ENCODE measurements at regions not wholly inside any gene's neighbourhood (a gene's known extent, or its start where the extent isn't known, plus 50 kb on each side); places are given as distances from the start of the nearest gene placed in this dataset.
A peak's percentile ranks its signal among the peaks of the same experiment; 100 is the strongest.

DNA sequence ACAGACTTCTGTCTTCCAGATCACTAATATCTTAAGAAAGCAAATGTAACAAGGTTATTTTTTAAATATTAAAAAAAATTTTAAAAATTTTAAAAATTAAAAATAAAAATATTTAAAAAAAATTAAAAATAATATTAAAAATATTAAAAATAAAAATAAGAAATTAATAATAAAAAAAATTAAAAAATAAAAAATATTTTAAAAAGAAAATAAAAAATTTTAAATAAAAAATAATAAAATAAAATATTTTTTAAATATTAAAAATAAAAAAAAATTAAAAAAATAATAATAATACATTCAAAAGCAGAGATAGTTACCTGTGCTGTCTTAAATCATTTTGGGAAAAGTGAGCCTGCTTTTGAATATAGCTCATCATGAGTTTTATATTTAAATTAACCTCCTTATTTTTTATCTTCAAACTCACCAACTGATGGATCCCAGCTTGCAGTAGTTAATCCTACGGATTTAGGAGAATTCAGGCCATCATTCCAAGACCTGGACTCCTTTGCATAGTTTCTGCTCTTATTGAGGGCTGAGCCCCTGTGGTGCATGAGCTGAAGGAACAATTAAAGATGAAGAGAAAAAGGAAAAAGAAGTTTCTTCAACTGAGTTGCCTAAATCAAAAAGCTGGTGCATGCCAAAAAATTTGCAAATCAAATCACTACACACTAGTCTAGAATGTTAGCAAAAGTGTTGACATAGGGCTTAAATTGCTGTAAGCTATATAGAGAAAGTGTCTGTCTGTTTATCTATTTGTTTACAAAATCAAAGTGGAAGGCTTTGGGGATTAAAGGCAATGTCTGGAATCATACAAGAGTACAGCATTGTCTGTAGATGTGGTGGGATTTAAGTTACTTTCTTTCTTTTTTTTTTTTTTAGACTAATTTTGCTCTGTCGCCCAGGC is 50.5 kb upstream of the ZNF438 start:
- no peak for DNase-seq (ENCODE audit: low spot score)

DNA sequence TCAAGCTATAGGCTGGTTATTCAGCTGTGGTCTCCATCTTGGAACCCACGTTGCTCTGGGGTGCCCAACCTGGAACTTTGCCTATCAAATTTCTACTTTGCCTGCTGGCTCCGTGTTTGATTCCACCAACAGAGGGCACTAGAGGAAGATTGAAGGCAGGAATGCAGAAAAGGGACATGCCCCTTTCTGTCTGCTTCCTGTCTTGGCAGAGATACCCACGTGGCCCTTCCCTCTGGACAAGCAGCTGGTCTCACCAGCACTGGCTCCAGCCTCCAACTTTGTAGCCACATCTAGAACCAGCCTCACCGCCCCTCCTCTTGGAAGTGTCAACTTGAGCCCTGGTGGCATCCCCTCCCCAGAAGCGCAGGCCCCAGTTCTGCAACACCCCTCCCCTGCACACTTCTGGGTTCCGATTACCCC is 52.1 kb upstream of the ZNF438 start:
- peak; percentile 47 for DNase-seq (ENCODE audit: low spot score)

DNA sequence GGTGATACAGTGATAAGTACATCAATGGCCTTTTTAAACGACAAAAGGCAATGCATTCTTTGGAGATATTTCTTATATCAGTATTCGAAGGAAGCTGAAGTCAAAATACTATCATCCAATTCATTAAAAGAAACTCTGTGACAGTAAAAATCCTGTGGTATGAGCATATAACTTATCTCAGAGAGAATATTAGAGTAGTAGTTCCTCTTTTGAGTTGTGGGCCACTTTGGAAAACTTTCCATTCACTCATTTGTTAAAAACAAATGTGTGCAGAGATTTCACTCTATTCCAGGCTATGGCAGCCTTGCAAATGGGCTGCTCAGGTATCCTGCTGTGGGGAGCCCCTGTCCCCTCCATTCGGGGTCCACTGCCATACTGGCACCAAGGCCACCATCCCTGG is 55.3 kb upstream of the ZNF438 start:
- no peak for DNase-seq (ENCODE audit: low spot score)

DNA sequence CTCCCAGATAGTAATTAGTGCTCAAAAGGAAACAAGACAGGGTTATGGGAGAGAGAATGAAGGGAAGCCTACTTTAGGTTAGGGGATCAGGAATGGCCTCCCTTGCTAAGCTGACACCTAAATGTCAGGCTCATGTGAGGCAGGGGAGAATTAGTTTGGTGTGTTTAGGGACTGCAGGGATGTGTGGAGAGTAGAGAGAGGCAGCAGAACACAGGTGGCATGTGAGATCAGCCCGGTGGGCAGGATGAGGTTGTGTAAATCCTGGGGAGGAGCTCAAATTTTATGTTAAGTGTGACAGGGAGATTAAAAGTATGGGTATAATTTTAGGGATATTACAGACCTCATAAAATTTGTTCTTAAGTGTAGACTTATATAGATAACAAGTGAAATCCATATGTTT is 56.2 kb upstream of the ZNF438 start:
- no peak for DNase-seq (ENCODE audit: low spot score)

DNA sequence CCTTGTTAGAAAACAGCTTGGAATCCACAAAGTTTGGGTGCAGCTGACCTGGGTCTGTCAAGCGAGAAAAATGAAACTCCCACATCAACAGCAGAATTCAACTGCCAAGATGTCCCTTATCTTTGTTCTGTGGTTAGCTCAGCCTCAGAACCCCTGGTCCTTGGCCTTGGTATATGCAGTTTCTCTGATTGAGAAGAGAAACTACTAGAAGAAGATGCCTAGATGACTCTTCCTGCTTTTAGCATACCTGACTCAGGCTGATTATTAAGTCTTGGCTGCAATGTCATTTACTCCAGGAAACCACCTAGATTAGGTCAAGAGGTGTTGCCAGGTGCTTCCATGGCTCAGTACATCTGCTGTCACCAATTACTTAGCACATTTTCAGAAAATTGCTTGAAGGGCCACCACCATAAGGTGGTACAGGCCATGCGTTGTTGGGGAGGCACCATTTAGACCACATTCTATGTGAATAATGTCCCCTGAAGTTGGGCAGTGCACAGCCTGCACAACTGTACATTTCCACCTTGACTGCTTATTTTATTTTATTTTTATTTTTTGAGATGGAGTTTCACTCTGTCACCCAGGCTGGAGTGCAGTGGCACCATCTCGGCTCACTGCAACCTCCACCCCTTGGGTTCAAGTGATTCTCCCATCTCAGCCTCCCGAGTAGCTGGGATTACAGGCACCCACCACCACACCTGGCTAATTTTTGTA is 59.4 kb upstream of the ZNF438 start:
- peak; percentile 2 for DNase-seq (ENCODE audit: low spot score)

DNA sequence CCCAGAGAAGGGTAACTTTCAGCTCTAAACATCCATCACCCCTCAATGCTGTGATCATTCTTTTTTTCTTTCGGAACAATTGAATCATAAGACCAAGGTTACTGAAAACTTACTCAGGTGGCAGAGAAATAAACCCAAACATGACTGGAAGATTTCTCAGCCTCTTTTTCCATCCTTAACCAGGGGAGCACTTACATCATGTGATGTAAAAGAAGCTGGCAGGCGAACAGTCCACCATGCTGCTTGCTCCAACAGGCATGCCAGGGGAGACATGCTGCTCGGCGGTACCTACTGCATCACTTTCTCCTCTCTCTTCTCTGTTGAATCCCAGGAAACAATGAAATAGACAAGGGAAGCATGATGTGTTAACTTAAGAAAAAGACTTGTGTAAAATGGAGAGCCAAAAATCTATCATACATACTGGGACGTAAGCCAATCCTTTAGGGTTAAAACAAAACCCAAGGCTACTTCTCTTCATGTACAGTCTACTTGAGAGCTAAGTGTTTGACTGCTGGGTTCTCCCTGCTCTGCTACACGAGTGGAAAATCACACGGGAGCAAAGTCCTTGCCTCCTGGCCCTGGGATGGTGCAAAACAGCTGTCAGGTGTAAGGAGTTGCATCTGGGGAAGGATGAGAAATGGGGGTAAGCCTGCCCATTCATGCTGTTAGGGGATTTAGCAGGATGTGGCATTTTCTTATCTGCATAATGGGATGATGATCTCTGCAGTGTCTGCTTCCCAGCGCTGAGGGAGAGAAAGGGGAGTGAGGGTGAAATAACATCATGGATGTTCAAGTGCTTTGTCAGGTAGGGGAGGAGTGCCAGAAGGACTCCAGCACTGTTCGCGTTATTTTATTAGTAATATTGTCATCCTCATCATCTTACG is 64.3 kb upstream of the ZNF438 start:
- DNase-seq (ENCODE audit: low spot score): no peak

DNA sequence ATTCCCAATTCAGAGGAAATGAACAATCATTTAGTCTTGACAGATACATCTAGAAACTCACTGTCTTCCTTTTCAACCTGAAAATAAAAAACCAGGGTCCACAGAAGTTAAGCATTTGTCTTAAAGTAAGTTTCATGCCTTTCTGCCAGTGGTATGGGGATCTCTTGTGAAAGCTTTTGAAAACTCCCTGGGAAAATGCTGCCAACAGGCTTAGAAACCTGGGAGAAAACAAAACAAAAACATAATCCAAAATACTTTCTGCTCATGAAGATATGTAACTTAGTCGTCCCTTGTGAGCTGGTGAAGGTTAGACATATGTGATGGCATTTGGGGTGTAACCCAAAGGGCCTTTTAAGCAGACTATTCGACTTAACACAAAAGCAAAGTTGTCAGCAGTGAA is 66.4 kb upstream of the ZNF438 start:
- no peak for DNase-seq (ENCODE audit: low spot score)

DNA sequence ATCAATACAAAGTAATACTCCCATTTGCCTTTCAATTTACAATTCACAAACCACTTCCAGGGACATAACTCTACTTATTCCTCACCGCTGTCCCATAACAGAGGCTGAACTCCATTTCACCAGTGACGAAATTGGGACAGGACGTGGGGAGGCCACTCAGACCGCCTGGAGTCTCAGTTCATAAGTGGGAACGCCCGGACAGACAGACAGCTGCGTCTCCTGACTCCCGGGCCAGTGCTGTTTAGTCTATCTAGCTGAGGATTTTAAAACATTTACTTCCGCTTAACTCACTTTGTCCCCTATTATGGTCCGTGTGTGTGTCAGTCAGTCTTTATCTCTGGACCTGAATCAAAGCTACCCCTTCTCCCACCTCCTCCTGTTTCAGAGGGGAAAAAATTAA is 67.4 kb upstream of the ZNF438 start:
- no peak for DNase-seq (ENCODE audit: low spot score)

DNA sequence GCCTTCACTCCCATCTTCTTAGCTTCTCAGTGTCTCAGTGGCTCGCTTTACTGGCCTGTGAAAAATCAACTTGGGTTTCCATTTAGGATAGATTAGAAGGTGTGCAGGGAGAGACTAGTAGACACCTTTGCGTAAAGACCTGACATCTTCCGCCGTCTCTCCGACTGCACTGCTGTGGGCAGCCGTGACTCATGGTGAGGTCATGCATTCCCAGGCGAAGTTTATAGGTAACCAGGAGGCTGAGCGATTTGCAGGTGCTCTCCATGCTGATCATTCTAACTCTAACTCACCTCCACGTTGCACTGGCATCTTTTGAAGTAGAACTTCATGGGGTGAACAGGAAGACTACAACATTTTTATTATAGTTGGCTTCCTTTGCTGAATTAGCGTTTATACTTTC is 68.0 kb upstream of the ZNF438 start:
- DNase-seq (ENCODE audit: low spot score): peak; percentile 28

DNA sequence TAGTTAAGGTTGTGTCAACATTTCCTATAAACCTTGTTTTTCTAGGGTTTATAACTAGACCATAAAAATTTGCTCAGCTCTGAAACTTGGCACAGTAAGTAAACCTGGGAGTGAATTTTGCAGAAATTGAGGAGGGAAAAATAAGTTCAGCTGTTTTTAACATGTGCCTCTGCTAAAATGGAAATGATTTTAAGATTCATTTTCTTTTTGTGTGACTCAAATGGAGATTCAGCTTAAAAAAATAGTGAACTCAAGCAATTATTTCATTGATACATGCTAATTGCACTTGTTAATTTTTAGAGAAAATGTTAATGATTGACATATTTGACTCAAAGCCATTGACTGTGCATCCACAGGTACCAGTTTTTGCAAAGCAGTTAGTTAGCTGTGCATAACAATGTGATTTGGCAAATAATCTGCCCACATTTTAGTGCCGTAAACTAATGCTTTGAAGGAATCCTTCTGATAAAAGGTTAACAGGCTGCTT is 68.5 kb upstream of the ZNF438 start:
- DNase-seq (ENCODE audit: low spot score): no peak

DNA sequence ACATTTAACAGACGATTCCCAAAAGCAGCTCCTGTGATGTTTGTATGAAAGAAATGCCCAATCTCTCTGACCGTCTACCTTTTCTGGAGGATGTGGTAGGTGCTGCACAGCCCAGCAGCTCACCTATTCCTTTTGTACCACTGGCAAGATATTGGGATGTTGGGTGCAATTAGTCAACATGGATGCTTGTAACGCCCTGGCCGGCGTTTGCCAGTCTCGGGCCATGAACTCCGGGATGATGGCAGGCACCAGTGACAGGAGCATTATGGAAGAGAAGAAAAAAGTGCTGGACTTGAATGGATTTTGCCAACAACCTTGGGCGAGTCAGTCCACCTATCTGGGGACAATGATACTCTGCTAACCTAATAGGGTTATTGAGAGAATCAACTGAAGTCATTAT is 69.0 kb upstream of the ZNF438 start:
- no peak for DNase-seq (ENCODE audit: low spot score)

DNA sequence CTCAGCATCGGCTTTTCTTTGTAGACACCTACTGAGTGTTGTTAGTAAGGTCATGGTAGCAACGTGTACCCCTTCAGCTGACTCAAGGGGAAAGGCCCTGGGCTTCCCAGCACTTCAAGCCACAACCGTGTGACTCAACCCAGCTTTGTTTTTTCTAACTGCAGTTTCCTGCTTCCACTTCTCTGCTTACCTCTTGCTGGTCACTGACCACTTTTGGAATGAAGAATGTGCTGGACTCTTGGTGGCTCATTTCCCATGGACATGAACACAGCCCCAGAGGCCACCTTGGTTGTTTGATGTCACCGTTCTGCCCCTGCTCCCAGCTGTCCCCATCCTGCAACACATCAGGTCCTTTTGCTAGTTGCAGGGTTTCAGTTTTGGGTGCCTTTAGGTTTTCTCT is 69.5 kb upstream of the ZNF438 start:
- peak; percentile 58 for DNase-seq (ENCODE audit: low spot score)

DNA sequence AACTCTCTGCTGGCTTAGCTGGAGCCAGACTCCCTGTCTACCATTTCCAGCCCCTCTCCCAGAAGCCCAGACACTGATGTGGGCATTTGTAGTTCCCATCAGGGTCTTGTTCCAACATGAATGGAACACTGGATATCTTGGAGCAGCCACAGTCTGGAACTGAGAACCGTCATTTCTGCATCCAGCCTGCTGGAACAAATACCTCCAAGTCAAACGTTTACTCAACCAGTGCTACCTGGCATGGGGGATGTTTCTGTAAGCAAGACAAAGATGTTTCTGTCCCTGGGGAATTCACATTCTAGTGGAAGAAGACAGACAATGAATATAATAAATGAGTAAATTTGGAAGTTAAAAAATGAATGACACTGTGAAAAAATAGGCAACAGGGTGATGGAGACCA is 70.8 kb upstream of the ZNF438 start:
- no peak for DNase-seq (ENCODE audit: low spot score)

DNA sequence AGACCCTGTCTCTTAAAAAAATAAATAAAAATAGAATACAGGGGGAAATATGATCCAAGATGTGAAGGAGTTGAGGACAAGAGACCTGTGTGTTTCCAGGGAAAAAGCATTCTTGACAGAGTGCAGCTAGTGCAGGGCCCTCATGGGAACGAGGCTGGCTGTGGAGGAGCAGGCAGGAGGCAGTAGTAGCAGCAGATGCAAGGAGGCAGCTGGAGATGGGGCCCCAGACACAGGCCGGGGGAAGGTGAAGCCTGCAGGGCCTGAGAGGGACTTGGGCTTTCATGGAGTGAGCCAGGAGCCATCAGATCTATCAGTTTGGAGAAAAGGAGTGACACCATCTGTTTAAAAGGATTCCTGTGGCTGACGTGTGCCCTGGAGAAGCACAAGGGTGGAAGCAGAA is 71.4 kb upstream of the ZNF438 start:
- DNase-seq (ENCODE audit: low spot score): no peak

DNA sequence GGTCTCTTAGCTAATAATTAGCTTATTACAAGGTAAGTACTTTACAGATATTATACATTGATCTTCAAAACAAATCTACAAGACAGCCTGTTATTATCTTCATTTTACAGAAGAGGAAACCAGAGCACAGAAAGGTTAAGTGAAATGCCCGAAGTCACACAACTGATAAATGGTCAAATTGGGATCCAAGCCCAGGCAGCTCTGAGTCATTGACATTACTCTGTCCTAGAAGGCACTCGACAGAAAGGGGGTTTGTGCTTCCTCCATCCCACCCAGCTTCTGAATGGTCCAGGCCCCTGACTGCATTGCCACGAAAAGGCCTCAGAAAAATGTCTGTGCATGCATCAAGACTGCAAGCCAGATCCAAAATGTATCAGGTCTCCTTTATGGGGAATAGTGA is 81.3 kb upstream of the ZNF438 start:
- DNase-seq (ENCODE audit: low spot score): no peak

DNA sequence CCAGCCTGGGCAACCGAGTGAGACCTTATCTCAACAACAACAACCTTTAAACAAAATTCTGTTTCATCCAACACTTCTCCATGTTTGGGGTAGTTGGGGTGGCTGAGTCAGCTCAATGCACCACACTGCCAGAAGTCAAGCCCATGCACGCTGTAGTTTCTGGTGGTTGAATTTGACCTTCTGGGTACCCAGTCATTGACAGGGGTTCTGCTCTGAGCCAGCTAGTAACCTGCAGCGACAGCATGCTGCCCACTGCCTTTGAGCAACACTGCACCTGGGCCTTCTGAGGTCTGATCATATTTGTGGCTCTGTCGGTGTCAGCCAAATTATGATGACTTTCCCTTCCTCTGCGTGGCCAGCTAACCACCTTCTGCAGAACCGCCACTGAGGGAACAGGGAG is 84.6 kb upstream of the ZNF438 start:
- no peak for DNase-seq (ENCODE audit: low spot score)

DNA sequence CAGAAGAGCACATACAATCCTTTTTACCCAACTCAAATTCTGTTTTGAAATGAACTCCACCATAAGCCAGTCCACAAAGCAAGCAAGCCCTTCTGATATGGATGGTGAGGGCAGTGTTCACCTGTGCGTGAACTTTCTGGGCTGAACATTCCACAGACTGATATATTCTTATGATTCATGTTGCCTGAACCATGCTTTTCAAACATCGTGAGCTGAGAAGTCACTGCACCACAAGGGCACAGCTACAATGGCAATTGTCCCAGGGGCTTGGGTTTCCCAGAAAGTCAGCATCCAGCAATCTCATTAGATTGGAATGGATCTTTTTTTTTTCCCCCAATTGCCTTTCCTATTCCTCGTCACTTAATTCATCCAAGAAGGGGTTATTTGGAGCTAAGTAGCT is 86.9 kb upstream of the ZNF438 start:
- DNase-seq (ENCODE audit: low spot score): no peak

DNA sequence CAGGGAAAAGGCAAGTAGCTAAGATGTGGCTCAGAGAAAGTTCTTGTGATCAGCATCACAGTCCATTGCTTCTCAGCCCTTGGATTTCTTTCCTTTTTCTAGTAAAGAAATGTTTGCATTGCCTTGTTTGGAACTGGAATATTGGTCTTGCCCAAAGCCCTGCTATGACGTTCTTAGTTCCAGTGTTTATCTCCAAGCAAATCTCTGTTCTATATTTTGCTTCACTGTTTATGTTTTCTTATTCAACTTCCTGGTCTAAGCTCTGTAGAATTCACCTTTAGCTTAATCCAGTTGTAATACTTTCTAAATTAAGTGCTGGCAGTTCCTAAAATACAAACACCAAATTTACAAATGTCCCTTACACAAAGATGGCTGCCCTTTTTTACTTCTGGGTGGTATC is 88.7 kb upstream of the ZNF438 start:
- DNase-seq (ENCODE audit: low spot score): no peak

DNA sequence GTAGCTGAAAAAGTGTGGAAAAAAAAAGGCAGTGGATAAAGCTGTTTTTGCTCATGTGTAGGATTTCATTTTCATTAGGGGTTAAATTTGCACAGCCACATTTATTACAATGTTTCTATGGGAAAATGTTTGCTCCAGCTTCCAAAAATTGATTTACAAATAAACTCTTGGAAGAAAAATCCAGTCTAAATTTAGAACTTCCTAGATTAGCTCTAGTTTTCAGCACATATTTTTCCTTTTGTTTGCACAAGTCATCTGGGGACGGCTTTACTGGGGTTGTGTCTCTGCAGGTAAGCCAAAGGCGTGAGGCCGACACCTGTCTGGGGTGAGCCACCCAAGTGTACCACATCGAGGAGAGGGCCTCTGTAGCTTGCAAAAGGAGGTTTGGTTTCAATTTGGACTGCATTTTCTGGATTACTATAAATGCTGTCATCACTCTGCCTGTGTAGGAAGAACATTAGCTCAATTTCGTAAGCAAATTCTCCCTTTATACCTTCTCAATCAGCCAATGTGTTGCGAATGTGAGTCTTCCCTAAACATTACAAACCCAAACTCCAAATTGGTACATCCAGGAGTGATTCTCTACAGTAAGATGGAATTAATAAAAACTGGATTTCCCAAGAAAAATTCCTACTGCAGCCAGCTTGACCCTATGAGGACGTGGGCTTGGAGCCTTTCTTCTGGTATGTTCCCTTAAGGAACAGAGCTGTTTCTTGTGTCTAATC is 89.5 kb upstream of the ZNF438 start:
- DNase-seq (ENCODE audit: low spot score): no peak

DNA sequence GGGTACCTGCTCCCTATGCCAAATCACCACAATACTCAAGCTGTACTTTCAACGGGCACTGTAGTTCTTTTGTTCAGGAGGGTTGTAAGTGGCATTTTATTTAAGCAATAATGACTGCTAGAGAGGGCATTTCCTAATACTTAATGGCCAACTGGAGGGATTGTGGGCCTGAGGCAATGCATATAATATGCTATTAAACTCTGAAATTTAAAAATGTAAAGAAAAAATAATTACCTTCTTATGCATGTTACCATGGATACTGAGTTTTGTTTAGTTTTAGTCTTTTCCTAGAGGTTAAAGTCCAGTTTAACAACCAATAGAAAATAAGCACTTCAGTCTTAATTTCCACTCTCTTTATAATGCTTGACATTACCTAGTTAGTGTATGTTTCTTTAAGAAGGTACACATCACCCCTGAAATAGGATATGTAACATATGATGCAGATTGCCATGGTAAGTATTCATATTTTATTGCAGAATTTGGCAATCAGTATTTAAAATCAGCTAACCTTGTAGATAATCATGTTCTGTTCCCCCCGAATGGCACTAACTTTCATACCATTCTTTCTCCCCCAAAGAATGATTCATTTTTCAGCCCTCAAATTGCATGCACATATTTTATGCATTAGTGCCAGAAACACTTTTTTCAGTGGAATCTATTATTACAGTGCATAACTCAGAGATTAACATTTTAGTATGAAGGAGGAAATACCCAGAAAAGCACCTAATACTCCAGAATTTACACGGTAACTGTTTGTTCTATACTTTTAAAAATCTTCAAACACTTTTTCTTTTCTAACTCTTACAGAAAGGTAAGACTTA is 90.3 kb upstream of the ZNF438 start:
- no peak for DNase-seq (ENCODE audit: low spot score)

DNA sequence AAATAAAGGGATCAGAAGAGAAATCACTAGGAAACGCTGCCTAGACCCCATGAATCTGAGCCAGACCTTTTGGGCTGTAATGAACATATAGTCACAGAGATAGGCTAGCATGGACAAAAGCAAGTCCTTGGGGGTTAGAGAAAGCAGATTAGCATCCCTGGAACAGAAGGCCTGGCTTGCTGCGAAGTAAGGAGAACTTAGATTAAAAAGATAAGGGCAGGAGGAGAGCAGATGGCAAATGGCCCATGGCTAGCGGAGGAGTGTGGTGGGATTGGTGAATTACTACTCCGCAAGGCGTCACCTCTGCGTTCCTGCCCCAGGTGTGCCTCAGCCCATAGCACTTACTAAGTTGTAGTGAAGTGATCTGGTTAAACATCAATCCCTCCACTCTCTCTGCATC is 92.3 kb upstream of the ZNF438 start:
- no peak for DNase-seq (ENCODE audit: low spot score)
